ENCODE measurements at regions not wholly inside any gene's neighbourhood (a gene's known extent, or its start where the extent isn't known, plus 50 kb on each side); places are given as distances from the start of the nearest gene placed in this dataset.

DNA sequence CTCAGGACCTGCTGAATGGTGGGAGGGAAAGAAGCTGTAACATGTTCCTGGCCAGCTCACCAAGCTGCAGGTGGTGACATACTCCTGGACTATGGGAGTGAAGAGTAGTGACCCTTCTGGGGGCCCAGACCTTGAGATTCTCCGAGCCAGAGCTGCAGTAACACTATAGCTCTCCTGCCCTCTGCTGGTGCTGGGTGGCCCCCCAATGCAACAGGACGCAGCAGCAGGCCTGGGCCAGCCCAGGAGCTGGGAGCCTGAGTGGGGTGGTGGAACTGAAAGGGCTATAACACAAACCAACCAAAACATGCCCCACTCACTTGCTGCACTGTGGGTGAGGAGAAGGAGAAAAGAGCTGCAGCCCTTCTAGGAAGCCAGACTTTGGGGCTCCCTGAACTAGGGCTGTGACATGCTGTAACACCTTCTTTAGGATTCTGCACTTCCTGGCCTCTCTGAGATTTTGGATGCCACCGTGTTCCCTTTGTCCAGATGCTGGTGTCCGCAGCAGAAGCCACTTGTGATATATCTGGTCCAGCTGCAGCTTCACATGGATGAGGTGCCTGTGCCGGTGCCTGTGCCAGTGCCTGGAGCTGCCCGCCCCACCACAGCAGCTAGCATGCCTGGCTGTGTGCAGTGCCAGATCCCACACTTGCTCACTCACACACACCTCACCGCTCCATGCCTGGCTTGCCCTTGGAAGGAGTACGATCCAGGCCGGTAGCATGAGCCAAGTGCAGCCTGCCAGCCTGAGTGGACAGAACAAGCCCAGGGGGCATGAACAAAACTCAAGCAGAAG is 636.8 kb upstream of the KCNMB2 start:
- DNase-seq: no peak
- Histone ChIP-seq H4K20me1 (ENCODE audit: insufficient read depth) (no peaks in the 10 kb centered on the region), H3K4me1 (replicated peaks; ENCODE audit: insufficient read depth) (no peaks in the 10 kb centered on the region), H3K4me3 (no peak overlapping the region), H3K27ac (no peak overlapping the region), H3F3A (ENCODE audit: insufficient read depth, low read depth) (no peaks in the 10 kb centered on the region), H2AFZ (no peak overlapping the region), H3K9me3 (ENCODE audit: insufficient read depth, low read depth) (peaks cover 31% of the 10 kb centered on the region; the same call in 1 of the 2 replicates), H3K9me2 (ENCODE audit: insufficient read depth) (no peaks in the 10 kb centered on the region), H3K79me2 (ENCODE audit: low read depth) (no peaks in the 10 kb centered on the region), H3K27me3 (ENCODE audit: insufficient read depth, low read depth) (no peaks in the 10 kb centered on the region), H3K36me3 (ENCODE audit: low read depth) (peaks cover 5% of the 10 kb centered on the region; the same call in 1 of the 2 replicates), H3K4me2 (no peak overlapping the region)
- no peak for TF ChIP-seq EZH2 (IDR thresholded peaks at IDR 0.05; ENCODE audit: low read depth)
- TF ChIP-seq, protein P1, sequence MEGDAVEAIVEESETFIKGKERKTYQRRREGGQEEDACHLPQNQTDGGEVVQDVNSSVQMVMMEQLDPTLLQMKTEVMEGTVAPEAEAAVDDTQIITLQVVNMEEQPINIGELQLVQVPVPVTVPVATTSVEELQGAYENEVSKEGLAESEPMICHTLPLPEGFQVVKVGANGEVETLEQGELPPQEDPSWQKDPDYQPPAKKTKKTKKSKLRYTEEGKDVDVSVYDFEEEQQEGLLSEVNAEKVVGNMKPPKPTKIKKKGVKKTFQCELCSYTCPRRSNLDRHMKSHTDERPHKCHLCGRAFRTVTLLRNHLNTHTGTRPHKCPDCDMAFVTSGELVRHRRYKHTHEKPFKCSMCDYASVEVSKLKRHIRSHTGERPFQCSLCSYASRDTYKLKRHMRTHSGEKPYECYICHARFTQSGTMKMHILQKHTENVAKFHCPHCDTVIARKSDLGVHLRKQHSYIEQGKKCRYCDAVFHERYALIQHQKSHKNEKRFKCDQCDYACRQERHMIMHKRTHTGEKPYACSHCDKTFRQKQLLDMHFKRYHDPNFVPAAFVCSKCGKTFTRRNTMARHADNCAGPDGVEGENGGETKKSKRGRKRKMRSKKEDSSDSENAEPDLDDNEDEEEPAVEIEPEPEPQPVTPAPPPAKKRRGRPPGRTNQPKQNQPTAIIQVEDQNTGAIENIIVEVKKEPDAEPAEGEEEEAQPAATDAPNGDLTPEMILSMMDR (conservative IDR thresholded peaks at IDR 0.05): no peak
- intact Hi-C loops (cut with micrococcal nuclease; ENCODE audit: unreplicated experiment): no loop called here
- BruUV-seq (replicated peaks): no TSS peak
- ChIA-PET CTCF (no interaction called here), POLR2A (ENCODE audit: unreplicated experiment) (no interaction called here)

GRCh38 chr3:177902876-177903275 is 633.4 kb upstream of the KCNMB2 start:
- POLR2A ChIA-PET (ENCODE audit: unreplicated experiment): no interaction called here

GRCh38 chr3:177904621-177905020 is 631.6 kb upstream of the KCNMB2 start:
- H3K27me3 ChIP-seq (ENCODE audit: insufficient read depth, low read depth): no peaks in the 10 kb centered on the region
- H3K4me2 ChIP-seq: no peak overlapping the region
- intact Hi-C loops (cut with micrococcal nuclease; ENCODE audit: unreplicated experiment): loop anchor here (5.0 kb wide), 1 partner anchor 462 kb away; no protein-coding TSS in a partner anchor
- no peak overlapping the region for H2AFZ ChIP-seq
- BruUV-seq (replicated peaks): no TSS peak
- no peak overlapping the region for H3K27ac ChIP-seq
- no peak for TF ChIP-seq EZH2 (IDR thresholded peaks at IDR 0.05; ENCODE audit: low read depth)
- TF ChIP-seq, protein P1 (conservative IDR thresholded peaks at IDR 0.05): no peak
- H3F3A ChIP-seq (ENCODE audit: insufficient read depth, low read depth): no peaks in the 10 kb centered on the region
- no peaks in the 10 kb centered on the region for H4K20me1 ChIP-seq (ENCODE audit: insufficient read depth)
- peaks cover 14% of the 10 kb centered on the region for H3K4me1 ChIP-seq (replicated peaks; ENCODE audit: insufficient read depth)
- DNase-seq: no peak
- CTCF ChIA-PET: no interaction called here
- no peak overlapping the region for H3K4me3 ChIP-seq
- peaks cover 11% of the 10 kb centered on the region; the same call in 1 of the 2 replicates for H3K9me3 ChIP-seq (ENCODE audit: insufficient read depth, low read depth)
- no peaks in the 10 kb centered on the region for H3K79me2 ChIP-seq (ENCODE audit: low read depth)
- H3K9me2 ChIP-seq (ENCODE audit: insufficient read depth): no peaks in the 10 kb centered on the region
- POLR2A ChIA-PET (ENCODE audit: unreplicated experiment): interaction anchor here (0.5 kb wide), 1 partner anchor 101 kb away, joined by 3 read pairs; no protein-coding TSS in a partner anchor
- H3K36me3 ChIP-seq (ENCODE audit: low read depth): no peaks in the 10 kb centered on the region

More at GRCh38 chr3:177902876-177903275, 633.4 kb upstream of the KCNMB2 start:
- Histone ChIP-seq H3K27me3 (ENCODE audit: insufficient read depth, low read depth) (no peaks in the 10 kb centered on the region), H2AFZ (no peak overlapping the region), H3K36me3 (ENCODE audit: low read depth) (no peaks in the 10 kb centered on the region), H3K9me2 (ENCODE audit: insufficient read depth) (no peaks in the 10 kb centered on the region), H3K4me3 (no peak overlapping the region), H3F3A (ENCODE audit: insufficient read depth, low read depth) (no peaks in the 10 kb centered on the region), H4K20me1 (ENCODE audit: insufficient read depth) (no peaks in the 10 kb centered on the region), H3K9me3 (ENCODE audit: insufficient read depth, low read depth) (peaks cover 22% of the 10 kb centered on the region; the same call in 1 of the 2 replicates), H3K27ac (no peak overlapping the region), H3K4me2 (no peak overlapping the region), H3K4me1 (replicated peaks; ENCODE audit: insufficient read depth) (peaks cover 14% of the 10 kb centered on the region), H3K79me2 (ENCODE audit: low read depth) (no peaks in the 10 kb centered on the region)
- CTCF ChIA-PET: no interaction called here
- intact Hi-C loops (cut with micrococcal nuclease; ENCODE audit: unreplicated experiment): no loop called here
- TF ChIP-seq, protein P1 (conservative IDR thresholded peaks at IDR 0.05): no peak
- no peak for TF ChIP-seq EZH2 (IDR thresholded peaks at IDR 0.05; ENCODE audit: low read depth)
- BruUV-seq (replicated peaks): no TSS peak
- no peak for DNase-seq

Data from PC-9 (cell line).